ENCODE measurements at regions not wholly inside any gene's neighbourhood (a gene's known extent, or its start where the extent isn't known, plus 50 kb on each side); places are given as distances from the start of the nearest gene placed in this dataset.
A peak's percentile ranks its signal among the peaks of the same experiment; 100 is the strongest.
"Not testable (repeated sequence)": the region's sequence is repeated elsewhere in the genome, so short reads cannot be mapped to it uniquely, and the experiment has no call there.

DNA sequence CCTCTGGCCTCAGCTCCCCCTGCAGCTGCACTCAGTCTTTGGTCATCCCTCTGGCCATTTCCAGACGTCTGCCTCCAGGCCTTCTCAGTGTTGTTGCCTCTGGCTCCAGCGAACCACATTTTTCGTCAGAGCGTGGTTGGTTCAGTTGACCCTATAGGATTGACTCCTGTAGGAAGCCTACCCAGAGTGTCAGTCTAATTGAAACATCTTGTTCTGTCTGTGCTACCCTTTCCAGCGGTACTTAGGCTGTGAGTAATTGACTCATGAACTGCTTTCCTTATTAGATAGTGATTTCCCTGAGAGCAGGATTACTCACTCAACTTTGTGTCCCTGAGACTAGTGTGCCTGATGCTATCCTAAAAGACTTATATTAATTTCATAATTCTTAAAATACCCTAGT lies 373.2 kb downstream of the ATP23 start:
- FAIRE-seq = no peak

- FAIRE-seq = no peak
Measured at GRCh38 chr12:58316926-58317325, 375.6 kb downstream of the ATP23 start.

DNA sequence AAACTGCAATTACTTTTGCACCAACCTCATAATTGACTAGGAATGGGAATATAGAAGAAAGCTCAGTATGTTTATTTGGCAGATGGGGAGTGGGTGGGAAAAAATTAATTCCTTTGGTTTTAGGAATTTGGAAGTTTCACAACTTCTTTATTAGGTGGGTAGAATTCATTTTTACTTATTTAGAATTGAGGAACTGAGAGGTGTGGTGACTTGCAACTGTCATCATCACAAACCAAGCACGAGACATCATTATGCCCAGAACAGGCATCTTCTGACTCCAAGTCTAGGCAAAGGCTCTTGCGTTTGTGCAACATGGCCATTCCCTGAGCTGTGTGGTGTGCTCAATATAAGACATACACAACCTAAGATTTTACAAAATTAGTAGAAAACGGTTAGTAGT lies 380.0 kb downstream of the ATP23 start:
- no peak for FAIRE-seq

- FAIRE-seq = no peak
Measured at GRCh38 chr12:58323676-58324075, 382.3 kb downstream of the ATP23 start.

GRCh38 chr12:58325561-58325960 lies 384.2 kb downstream of the ATP23 start:
- FAIRE-seq = no peak

GRCh38 chr12:58326534-58326933 lies 385.2 kb downstream of the ATP23 start:
- no peak for FAIRE-seq

DNA sequence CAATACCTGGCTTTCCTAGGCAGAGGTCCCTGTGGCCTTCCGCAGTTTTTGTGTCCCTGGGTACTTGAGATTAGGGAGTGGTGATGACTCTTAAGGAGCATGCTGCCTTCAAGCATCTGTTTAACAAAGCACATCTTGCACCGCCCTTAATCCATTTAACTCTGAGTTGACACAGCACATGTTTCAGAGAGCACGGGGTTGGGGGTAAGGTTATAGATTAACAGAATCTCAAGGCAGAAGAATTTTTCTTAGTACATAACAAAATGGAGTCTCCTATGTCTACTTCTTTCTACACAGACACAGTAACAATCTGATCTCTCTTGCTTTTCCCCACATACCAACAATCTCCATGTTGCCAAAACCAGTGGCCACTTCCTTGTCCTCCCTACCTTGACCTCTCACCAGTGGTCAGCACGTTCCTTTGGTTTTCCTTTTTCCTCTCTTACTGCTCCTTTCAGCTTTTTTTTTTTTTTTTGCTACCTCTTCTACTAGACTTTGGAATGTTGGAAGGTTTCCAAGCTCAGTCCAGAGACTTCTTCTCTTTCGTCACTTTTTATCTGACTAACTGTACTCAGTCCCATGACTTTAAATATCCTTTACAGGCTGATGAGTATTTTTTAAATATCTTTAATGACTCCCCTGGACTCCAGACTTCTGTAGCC lies 395.3 kb downstream of the ATP23 start:
- FAIRE-seq = not testable (repeated sequence)

DNA sequence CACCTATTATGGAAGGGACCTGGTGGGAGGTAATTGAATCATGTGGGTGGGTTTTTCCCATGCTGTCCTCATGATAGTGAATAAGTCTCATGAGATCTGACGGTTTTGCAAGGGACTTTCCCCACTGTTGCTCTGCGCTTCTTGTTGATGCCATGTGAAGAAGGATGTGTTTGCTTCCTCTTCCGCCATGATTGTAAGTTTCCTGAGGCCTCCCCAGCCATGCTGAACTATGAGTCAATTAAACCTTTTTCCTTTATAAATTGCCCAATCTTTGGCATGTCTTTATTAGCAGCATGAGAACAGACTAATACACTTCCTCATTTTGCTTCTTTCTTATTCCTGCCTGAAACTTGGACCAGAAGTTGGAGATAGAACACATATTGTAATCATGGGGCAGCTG lies 396.2 kb downstream of the ATP23 start:
- FAIRE-seq = not testable (repeated sequence)

- FAIRE-seq = peak; percentile 91
Measured at GRCh38 chr12:58341791-58342190, 400.4 kb downstream of the ATP23 start.

GRCh38 chr12:58342736-58343135 lies 401.4 kb downstream of the ATP23 start:
- no peak for FAIRE-seq

DNA sequence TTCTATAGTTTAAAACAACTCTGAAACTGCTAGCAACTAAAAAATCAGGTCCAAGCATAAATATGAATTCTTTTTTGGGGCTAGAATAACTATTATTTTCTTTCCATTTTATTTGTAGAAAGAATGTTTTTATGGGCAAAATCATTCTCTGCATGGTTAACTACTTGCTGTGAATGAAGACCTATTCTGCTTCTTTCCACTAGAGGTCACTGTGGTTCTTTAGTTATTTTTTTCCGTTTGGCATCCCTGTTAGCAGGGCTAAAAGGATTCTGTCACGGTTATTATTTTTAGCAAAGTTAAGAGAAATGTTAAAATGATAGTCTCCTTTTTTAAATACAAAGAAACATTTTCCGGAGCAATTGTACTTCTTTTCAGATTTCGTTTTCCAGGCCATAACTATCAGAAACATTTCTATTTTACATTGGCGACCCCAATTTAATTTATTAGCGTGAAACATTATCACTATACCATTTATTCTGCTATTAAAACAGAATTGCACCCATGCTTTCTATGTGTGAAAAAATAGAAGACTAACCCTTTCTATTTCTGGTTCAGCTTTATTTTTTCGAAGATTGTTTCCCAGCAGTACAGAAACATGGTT lies 404.8 kb downstream of the ATP23 start:
- FAIRE-seq = peak; percentile 98

GRCh38 chr12:58347188-58347587 lies 405.8 kb downstream of the ATP23 start:
- FAIRE-seq = no peak

DNA sequence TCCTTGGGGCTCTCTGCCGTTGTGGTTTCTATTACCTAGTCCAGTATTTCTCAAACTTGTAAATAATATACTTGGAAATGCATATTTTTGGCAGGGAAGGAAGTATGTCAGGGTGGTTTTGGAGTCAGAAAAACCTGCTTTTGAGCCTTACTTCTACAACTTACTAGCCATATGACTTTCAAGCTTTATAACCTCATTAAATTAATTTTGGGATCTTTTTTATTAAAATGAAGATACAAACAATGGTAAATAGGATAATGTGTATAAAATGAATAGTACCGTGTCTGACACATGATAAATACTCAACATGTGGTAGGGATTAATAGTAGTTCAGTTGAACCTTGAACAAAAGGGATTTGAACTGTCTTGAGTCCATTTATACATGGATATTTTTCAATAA lies 406.3 kb downstream of the ATP23 start:
- no peak for FAIRE-seq

DNA sequence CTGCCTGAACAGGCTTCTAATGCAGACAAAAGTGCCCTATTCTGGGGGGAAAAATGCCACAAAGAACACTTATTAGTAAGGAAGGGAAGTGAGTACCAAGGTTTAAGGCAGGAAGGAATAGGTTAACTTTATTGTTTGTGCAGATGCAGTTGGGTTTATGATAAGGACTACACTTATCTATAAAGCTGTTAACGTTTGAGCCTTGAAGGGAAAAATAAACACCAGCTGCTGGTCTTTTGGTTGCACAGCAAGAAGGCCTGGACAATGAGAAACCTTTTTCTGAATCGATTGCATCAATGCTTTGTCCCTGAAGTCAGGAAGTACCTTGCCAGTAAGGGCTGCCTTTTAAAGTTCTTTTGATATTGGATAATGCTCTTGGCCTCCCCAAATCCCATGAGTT lies 407.8 kb downstream of the ATP23 start:
- FAIRE-seq = no peak

DNA sequence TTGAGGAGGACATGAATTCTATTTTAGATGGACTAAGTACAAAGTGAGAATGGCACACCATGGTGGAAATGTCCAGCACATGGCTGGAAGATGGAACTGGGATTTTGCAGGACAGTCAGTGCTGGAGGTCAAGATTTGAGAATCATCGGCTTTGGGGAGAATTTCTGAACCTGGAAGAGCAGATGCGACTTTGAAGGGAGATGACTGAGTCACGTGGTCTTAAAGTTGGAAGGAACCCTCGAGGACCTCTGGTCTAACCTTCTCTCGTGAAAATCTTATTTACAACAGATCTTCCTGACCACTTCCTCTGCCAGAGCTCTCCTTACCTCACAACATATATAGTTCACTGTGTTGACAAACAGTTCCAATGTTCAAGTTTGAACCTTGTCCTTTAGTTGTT lies 415.4 kb downstream of the ATP23 start:
- no peak for FAIRE-seq

GRCh38 chr12:58357511-58357910 lies 416.1 kb downstream of the ATP23 start:
- no peak for FAIRE-seq

DNA sequence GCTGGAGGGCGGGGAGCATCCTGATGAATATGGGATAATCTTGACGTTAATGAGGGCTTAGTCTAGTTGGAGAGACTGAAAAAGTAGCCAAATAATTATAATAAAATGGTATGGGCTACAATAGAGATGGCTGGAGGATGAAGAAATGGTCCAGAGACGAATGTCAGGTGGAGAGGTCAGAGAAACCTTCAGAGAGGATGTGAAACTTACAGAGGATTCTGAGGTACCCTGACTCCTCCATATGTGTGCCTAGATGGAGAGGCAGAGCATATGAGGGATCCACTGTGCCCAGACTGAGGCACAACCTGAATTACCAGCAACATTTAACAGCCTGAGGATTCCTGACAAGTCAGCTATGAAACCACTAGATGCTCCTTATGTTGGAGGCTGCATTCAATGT lies 417.0 kb downstream of the ATP23 start:
- FAIRE-seq = no peak

- FAIRE-seq = no peak
Measured at GRCh38 chr12:58359084-58359483, 417.7 kb downstream of the ATP23 start.

- no peak for FAIRE-seq
Measured at GRCh38 chr12:58361056-58361455, 419.7 kb downstream of the ATP23 start.

- no peak for FAIRE-seq
Measured at GRCh38 chr12:58363971-58364370, 422.6 kb downstream of the ATP23 start.

- FAIRE-seq = no peak
Measured at GRCh38 chr12:58364389-58365086, 423.2 kb downstream of the ATP23 start.

GRCh38 chr12:58365087-58365390 lies 423.7 kb downstream of the ATP23 start:
- no peak for FAIRE-seq

- no peak for FAIRE-seq
Measured at GRCh38 chr12:58367041-58367440, 425.7 kb downstream of the ATP23 start.

GRCh38 chr12:58368001-58368400 lies 426.6 kb downstream of the ATP23 start:
- FAIRE-seq = no peak

- no peak for FAIRE-seq
Measured at GRCh38 chr12:58369576-58369975, 428.2 kb downstream of the ATP23 start.

All from endometrium (tissue), 2 donors.